Suprapubic skin (tissue), 4 donors: ENCODE measurements at regions not wholly inside any gene's neighbourhood (a gene's known extent, or its start where the extent isn't known, plus 50 kb on each side); places are given as distances from the start of the nearest gene placed in this dataset.

Source experiments
- DNase-seq, 2 donors: peaks; one replicate each; pipeline ENCODE4 v3.0.0-alpha.2; 2019; ENCODE audit warnings: low spot score in 2 of 2
- H3K27ac ChIP-seq: fragments of 200-600 bp; sonication (generic); one replicate; pipeline ENCODE4 v1.5.1; 2019
- H3K27me3 ChIP-seq: fragments of 200-600 bp; sonication (generic); one replicate; pipeline ENCODE4 v1.5.1; 2019
- H3K36me3 ChIP-seq: fragments of 200-600 bp; sonication (generic); one replicate; pipeline ENCODE4 v1.5.1; 2019
- H3K4me1 ChIP-seq: fragments of 200-600 bp; sonication (generic); one replicate; pipeline ENCODE4 v1.5.1; 2019
- H3K4me3 ChIP-seq: fragments of 200-600 bp; sonication (generic); one replicate; pipeline ENCODE4 v1.5.1; 2019; ENCODE audit warnings: mild to moderate bottlenecking
- H3K9me3 ChIP-seq: fragments of 200-600 bp; sonication (generic); one replicate; pipeline ENCODE4 v1.5.1; 2019
- EP300 ChIP-seq: sonication (generic); formaldehyde crosslinking; IDR thresholded peaks from one replicate; pipeline ENCODE4 v1.6.1; 2017; ENCODE audit warnings: antibody characterized with exemption
- POLR2A ChIP-seq, 2 donors: fragments of 450-650 bp; IDR thresholded peaks; one replicate each; pipeline ENCODE4 v1.6.1; 2017; ENCODE audit warnings: antibody characterized with exemption in 2 of 2, mild to moderate bottlenecking in 2 of 2, moderate library complexity in 2 of 2
- POLR2AphosphoS5 ChIP-seq, 3 donors: sonication (generic); formaldehyde crosslinking; IDR thresholded peaks; one replicate each; pipeline ENCODE4 v1.6.1; 2017; ENCODE audit warnings: antibody characterized with exemption in 3 of 3
- WGBS: methylation state at CpG from one replicate; pipeline ENCODE4 v1.1.5; 2018; 5-methylcytosine and 5-hydroxymethylcytosine counted together
- TF ChIP-seq, protein P1 (sequence below), 2 donors: fragments of 200-600 bp in 1 of 2; fragments of 450-650 bp in 1 of 2; sonication (generic) in 1 of 2; IDR thresholded peaks; one replicate each; pipeline ENCODE4 v1.5.1; 2016 to 2019; ENCODE audit warnings: antibody characterized with exemption in 2 of 2, mild to moderate bottlenecking in 1 of 2, moderate library complexity in 1 of 2

GRCh38 chr7:148472406-148472805, 118.2 kb upstream of the C7orf33 start:
- Histone ChIP-seq H3K4me1 (no peaks in the 10 kb centered on the region), H3K4me3 (no peak overlapping the region), H3K9me3 (no peaks in the 10 kb centered on the region), H3K27ac (no peak overlapping the region), H3K36me3 (no peaks in the 10 kb centered on the region), H3K27me3 (peaks cover 9% of the 10 kb centered on the region)
- 81% methylated on average over 11 of the region's 11 CpGs for WGBS
- TF ChIP-seq, protein P1, sequence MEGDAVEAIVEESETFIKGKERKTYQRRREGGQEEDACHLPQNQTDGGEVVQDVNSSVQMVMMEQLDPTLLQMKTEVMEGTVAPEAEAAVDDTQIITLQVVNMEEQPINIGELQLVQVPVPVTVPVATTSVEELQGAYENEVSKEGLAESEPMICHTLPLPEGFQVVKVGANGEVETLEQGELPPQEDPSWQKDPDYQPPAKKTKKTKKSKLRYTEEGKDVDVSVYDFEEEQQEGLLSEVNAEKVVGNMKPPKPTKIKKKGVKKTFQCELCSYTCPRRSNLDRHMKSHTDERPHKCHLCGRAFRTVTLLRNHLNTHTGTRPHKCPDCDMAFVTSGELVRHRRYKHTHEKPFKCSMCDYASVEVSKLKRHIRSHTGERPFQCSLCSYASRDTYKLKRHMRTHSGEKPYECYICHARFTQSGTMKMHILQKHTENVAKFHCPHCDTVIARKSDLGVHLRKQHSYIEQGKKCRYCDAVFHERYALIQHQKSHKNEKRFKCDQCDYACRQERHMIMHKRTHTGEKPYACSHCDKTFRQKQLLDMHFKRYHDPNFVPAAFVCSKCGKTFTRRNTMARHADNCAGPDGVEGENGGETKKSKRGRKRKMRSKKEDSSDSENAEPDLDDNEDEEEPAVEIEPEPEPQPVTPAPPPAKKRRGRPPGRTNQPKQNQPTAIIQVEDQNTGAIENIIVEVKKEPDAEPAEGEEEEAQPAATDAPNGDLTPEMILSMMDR (IDR thresholded peaks at IDR 0.05), result no peak
- TF ChIP-seq POLR2AphosphoS5 (IDR thresholded peaks at IDR 0.05) (no peak), POLR2A (IDR thresholded peaks at IDR 0.05) (no peak), EP300 (no peak)
- peak in 1 of 2 donors; percentile 72 for DNase-seq

DNA sequence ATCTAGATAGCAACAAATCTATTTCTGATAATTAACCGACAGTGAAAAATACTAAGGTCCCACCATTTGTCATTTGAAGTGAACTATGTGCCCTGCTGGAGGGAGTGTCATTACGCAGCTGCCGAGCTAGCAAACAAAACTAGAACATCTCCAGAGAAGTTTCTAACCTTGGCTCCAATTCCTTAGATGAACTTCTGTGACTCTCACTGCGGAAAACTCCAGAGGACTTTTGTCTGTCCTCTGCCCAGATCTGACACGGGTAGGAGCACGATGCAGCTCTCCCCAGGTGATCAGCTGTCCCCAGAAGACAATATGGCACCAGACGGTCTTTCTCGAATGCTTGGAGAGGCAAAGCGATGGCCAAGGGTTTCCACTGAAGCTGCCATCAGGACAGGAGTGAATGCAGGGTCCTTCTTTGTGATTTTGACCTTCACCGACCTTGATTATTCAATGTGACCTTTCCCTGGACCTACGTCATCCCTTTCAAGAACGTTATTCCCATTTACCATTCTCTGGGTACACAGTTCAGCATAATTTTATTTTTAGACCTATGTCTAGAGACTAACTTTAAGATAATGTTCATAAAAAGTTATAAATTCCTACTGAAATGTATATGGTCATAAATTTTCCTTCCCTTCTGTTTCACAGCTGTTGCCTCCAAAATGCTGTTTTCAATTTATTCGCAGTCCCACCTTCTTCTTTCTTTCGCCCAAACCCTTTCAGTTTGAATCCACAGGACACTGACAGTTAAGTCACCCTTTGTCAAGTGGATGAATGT, 116.7 kb upstream of the C7orf33 start:
- H3K27ac ChIP-seq, result no peak overlapping the region
- H3K9me3 ChIP-seq, result no peaks in the 10 kb centered on the region
- TF ChIP-seq EP300, result no peak
- no peak for TF ChIP-seq POLR2A (IDR thresholded peaks at IDR 0.05)
- TF ChIP-seq, protein P1 (IDR thresholded peaks at IDR 0.05), result no peak
- no peak for TF ChIP-seq POLR2AphosphoS5 (IDR thresholded peaks at IDR 0.05)
- no peak overlapping the region for H3K4me3 ChIP-seq
- 75% methylated on average over 14 of the region's 14 CpGs for WGBS
- H3K36me3 ChIP-seq, result no peaks in the 10 kb centered on the region
- H3K4me1 ChIP-seq, result no peaks in the 10 kb centered on the region
- H3K27me3 ChIP-seq, result peaks cover 9% of the 10 kb centered on the region
- DNase-seq, result peak in 1 of 2 donors; percentile 21

GRCh38 chr7:148474481-148475025, 116.0 kb upstream of the C7orf33 start:
- TF ChIP-seq EP300, result no peak
- no peak for TF ChIP-seq POLR2A (IDR thresholded peaks at IDR 0.05)
- no peak for TF ChIP-seq POLR2AphosphoS5 (IDR thresholded peaks at IDR 0.05)
- TF ChIP-seq, protein P1 (IDR thresholded peaks at IDR 0.05), result no peak
- WGBS, result 72% methylated on average over 6 of the region's 6 CpGs

GRCh38 chr7:148478551-148478950, 112.0 kb upstream of the C7orf33 start:
- WGBS, result 92% methylated on average over 9 of the region's 9 CpGs
- TF ChIP-seq, protein P1 (IDR thresholded peaks at IDR 0.05), result no peak
- TF ChIP-seq POLR2AphosphoS5 (IDR thresholded peaks at IDR 0.05), result no peak
- no peak for TF ChIP-seq POLR2A (IDR thresholded peaks at IDR 0.05)
- TF ChIP-seq EP300, result no peak
- Histone ChIP-seq H3K9me3 (no peaks in the 10 kb centered on the region), H3K27ac (no peak overlapping the region), H3K4me1 (peaks cover 14% of the 10 kb centered on the region), H3K4me3 (no peak overlapping the region), H3K27me3 (no peaks in the 10 kb centered on the region), H3K36me3 (no peaks in the 10 kb centered on the region)
- DNase-seq, result no peak

More at GRCh38 chr7:148474481-148475025, 116.0 kb upstream of the C7orf33 start:
- no peak for DNase-seq
- Histone ChIP-seq H3K27me3 (peaks cover 9% of the 10 kb centered on the region), H3K4me1 (no peaks in the 10 kb centered on the region), H3K4me3 (no peak overlapping the region), H3K9me3 (no peaks in the 10 kb centered on the region), H3K27ac (no peak overlapping the region), H3K36me3 (no peaks in the 10 kb centered on the region)

DNA sequence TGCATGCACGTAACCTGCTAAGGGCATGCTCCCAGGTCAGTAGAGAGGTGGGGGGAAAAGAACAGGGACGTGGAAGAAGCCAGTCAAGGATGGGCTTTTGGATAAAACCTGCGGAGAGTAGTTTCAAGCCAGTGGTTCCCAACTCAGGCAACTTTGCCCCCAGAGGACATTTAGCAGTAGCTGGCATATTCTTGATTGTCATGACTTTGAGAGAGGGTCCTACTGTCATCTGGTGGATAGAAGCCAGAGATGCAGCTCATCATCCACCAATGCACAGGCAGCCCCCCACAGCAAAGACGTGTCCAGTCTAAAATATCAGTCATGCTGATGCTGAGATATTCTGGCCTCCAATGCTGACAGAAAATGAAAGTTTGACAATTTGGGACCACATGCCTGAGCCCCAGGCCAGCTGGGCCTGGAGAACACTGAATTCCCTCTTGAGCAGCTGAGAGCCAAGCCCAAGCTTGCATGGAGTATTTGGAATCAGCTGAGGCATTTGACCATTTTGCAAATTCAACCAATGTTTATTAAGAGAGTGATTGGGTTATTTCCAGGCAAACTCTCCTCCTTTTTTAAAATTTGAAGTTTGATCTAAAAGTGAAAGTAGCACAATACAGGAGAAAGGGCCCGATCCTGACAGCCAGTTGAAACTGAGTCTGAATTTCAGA, 110.0 kb upstream of the C7orf33 start:
- H3K4me3 ChIP-seq, result no peak overlapping the region
- WGBS, result 71% methylated on average over 5 of the region's 5 CpGs
- TF ChIP-seq, protein P1 (IDR thresholded peaks at IDR 0.05), result no peak
- TF ChIP-seq POLR2AphosphoS5 (IDR thresholded peaks at IDR 0.05) (no peak), POLR2A (IDR thresholded peaks at IDR 0.05) (no peak), EP300 (no peak)
- no peaks in the 10 kb centered on the region for H3K27me3 ChIP-seq
- DNase-seq, result peak in 1 of 2 donors; percentile 21
- peaks cover 14% of the 10 kb centered on the region for H3K4me1 ChIP-seq
- no peaks in the 10 kb centered on the region for H3K36me3 ChIP-seq
- no peaks in the 10 kb centered on the region for H3K9me3 ChIP-seq
- no peak overlapping the region for H3K27ac ChIP-seq
